Putamen (tissue), 1 donor: ENCODE measurements at regions not wholly inside any gene's neighbourhood (a gene's known extent, or its start where the extent isn't known, plus 50 kb on each side); places are given as distances from the start of the nearest gene placed in this dataset.
"Not testable (repeated sequence)": the region's sequence is repeated elsewhere in the genome, so short reads cannot be mapped to it uniquely, and the experiment has no call there.

Source experiments
- DNase-seq: peaks from one replicate; pipeline ENCODE4 v3.0.0-alpha.2; 2016; ENCODE audit warnings: low spot score

DNA sequence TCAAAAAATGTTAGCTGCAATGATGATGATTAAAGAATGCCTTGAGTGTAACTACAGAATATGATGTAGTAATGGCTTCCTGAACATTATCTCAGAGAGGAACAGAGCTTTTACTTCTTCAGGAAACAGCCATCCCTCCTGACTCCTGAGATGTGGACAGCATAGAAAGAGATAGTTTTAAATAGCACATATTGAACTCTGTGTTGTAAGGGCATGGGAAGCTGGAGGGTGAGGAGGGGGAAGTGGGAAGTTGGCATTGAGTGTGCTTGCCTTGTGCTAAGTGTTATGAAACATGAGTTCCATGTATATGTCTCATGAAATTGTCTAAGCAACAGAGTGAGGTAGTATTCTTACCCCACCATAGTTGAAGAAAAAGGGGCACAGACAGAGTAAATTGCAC lies 161.5 kb upstream of the SLC28A3 start:
- no peak for DNase-seq

- no peak for DNase-seq
These were observed 163.8 kb upstream of the SLC28A3 start for GRCh38 chr9:84504360-84504759.

GRCh38 chr9:84511651-84512050 lies 157.9 kb upstream of the NTRK2 start:
- no peak for DNase-seq

DNA sequence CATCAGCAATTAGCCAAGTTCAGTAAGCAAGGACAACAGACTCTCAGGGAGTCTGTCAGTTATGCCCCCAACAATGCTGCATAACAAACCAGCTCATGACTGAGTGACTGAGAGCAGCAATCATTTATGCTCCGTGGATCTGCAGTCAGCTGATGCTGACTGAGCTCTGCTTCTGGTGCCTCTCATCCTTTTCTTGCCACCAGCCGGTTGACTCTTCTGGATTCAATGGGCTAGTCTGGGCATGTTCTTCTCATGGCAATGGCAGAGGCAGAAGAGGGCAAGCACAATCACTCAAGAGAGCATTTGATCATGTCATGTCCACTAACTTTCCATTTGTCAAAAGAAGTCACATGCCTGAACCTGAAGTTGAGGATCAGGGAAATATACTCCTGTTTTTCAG lies 157.0 kb upstream of the NTRK2 start:
- DNase-seq, result no peak

GRCh38 chr9:84513473-84513872 lies 156.1 kb upstream of the NTRK2 start:
- DNase-seq, result no peak

DNA sequence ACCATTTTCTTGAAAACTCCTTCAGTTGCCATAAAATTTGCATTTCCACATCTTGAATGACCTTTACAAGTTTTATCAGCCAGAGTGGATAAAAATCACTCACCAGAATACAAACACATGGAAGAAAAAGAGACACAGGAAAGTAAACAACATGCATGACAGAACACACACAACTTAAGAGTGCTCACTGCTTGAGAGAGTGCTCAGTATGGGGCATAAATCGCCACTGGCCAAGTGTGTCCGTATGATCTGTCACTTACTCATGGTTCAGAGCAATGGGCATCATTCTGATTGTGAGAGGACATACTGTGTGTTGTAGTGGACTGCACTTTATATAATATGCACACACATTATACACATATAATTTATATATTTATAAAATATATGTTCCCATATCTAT lies 155.6 kb upstream of the NTRK2 start:
- no peak for DNase-seq

DNA sequence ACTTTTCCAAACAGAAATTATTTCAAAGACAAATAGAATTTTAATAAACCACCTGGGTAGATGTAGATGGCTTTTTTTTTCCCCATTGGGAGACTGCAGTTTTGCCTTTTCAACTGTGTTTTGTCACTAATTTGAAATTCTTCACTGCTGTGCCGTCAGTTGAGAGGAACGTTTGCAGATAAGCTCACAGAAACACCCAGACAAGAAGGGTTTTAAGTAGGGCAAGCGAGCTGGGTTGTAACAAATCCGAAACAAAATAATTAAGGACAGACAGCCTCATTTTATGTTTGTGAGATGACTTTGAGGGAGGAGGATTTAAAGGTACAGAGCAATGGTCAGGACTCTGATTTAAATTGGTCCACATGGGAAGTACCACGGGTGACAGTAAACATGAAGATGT lies 155.1 kb upstream of the NTRK2 start:
- no peak for DNase-seq

DNA sequence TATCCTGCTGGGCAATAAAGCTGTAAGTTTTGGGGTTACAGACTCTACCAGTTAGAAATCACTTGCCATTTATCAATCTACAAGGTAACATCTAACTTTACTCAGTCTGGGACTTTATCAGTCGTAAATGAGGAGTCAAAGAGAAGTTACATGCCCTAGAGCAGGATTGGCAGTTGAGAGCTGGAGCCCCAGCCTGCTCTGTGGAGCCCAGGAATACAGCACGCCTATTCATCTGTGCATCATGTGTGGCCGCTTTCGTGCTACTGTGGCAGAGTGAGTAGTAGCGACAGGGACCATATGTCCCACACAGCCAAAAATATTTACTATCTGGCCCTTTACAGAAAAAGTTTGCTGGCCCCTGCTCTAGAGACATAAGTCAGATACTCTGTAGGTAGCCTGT lies 152.5 kb upstream of the NTRK2 start:
- DNase-seq, result no peak

DNA sequence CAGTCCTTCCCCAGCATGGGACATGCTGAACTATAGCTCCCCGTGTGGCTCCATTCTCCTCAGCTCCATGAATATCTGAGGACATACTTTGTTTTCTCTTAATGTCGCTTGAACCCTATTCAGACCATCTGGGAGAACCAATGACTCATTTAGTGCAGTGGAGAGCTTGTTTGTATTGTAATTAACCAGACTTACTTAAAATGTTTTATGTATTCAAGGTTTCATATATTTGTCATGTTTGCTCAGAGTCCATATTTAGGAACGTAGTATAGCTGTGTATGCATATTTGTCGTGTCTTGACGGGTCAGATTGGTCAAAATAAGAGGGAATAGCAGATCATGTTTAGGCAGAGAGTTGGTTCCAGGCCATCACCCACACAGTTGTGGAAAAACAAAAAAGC lies 150.1 kb upstream of the NTRK2 start:
- DNase-seq, result no peak

DNA sequence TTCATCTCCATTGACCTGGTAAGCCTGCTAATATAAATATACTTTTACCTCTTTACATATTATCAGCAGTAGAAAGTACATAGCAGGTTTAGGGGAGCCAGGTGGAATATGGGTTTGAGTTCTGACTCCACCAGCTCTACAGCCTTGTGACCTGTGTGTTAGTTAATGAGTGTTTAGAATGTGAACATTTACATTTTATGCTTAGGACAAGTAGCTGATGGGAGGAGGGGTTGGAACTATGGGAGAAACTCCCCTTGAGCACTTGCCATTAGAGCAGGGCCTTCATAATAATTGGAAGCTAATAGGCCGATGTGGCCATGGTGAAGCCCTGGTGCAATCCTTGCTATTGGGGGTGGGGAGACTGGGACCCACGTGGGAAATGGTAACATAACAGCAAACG lies 148.3 kb upstream of the NTRK2 start:
- no peak for DNase-seq

DNA sequence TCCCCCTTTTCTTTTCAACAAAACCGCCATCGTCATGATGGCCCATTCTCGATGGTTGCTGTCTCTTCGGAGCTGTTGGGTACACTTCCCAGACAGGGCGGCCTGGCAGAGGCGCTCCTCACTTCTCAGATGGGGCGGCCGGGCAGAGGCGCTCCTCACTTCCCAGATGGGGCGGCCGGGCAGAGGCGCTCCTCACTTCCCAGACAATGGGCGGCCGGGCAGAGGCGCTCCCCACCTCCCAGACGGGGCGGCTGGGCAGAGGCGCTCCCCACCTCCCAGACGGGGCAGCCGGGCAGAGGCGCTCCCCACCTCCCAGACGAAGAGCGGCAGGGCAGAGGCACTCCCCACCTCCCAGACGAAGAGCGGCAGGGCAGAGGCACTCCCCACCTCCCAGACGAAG lies 143.3 kb upstream of the NTRK2 start:
- not testable (repeated sequence) for DNase-seq

DNA sequence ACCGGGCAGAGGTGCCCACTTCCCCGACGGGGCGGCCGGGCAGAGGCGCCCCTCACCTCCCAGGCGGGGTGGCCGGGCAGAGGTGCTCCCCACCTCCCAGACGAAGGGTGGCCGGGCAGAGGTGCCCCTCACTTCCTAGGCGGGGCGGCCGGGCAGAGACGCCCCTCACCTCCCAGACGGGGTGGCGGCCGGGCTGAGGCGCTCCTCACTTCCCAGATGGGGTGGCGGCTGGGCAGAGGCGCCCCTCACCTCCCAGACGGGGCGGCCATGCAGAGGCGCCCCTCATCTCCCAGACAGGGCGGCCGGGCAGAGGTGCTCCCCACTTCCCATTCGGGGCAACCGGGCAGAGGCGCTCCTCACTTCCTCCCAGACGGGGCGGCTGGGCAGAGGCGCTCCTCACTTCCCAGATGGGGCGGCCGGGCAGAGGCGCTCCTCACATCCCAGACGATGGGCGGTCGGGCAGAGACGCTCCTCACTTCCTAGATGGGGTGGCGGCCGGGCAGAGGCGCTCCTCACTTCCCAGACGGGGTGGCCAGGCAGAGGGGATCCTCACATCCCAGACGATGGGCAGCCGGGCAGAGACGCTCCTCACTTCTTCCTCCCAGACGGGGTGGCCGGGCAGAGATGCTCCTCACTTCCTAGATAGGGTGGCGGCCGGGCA lies 142.3 kb upstream of the NTRK2 start:
- not testable (repeated sequence) for DNase-seq

- not testable (repeated sequence) for DNase-seq
These were observed 133.6 kb upstream of the NTRK2 start for GRCh38 chr9:84535973-84536372.

GRCh38 chr9:84538879-84539278 lies 130.7 kb upstream of the NTRK2 start:
- DNase-seq, result no peak

- DNase-seq, result no peak
These were observed 127.0 kb upstream of the NTRK2 start for GRCh38 chr9:84542554-84542953.

DNA sequence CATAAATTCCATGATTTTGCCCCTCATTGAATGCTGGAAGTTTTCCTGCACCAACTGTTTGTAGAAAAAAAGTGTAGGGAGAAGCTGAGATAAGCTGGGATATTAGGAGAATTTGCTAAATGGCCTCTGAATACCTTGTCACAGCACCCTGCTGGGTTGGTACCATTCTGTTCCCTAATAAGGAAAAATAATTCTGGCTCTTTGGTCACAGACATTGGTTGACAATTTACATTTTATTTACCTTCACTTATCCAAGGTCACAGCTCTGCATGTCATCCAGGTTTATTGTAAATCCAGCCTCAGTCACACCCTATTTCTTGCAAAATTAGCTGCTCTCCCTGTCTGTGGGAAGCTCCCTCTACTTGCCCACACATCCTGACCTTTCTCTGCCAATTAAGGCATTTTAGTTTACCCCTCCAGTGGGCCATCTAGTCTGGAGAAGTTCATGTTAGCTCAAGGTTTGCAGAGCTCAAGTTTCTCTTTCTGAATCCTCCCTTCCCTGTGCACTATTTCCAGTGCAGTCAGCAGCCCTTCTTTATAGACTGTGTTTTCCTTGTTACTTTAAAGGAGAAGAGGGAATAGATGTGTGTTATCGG lies 115.4 kb upstream of the NTRK2 start:
- DNase-seq, result no peak

- no peak for DNase-seq
These were observed 113.0 kb upstream of the NTRK2 start for GRCh38 chr9:84556556-84556955.

- DNase-seq, result peak; percentile 3
These were observed 111.8 kb upstream of the NTRK2 start for GRCh38 chr9:84557751-84558150.

- no peak for DNase-seq
These were observed 105.8 kb upstream of the NTRK2 start for GRCh38 chr9:84563691-84564090.

GRCh38 chr9:84567805-84568204 lies 101.7 kb upstream of the NTRK2 start:
- DNase-seq, result no peak

- DNase-seq, result no peak
These were observed 98.9 kb upstream of the NTRK2 start for GRCh38 chr9:84570482-84571154.

- DNase-seq, result no peak
These were observed 96.4 kb upstream of the NTRK2 start for GRCh38 chr9:84573083-84573482.

- no peak for DNase-seq
These were observed 93.8 kb upstream of the NTRK2 start for GRCh38 chr9:84575705-84576104.

DNA sequence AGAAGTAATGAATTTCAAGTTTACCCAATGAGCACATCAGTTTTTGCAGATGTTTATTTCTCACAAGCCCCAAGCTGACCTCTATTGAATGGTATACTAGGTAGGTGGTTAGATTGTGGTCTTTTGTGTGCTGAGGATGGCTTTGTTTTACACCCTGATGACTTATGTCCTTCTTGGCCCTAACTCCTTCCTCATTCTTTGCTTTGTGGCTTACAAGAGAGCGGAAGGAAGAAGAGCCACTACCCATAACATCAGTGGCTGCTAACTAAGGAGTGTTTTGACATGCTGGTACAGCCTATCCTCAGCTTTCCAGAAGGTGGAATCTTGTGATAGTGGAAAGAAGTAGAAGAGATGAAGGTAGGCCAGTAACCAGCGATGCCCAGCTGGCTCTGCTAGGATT lies 85.7 kb upstream of the NTRK2 start:
- no peak for DNase-seq
